ENCODE measurements at regions not wholly inside any gene's neighbourhood (a gene's known extent, or its start where the extent isn't known, plus 50 kb on each side); places are given as distances from the start of the nearest gene placed in this dataset.
"Not testable (repeated sequence)": the region's sequence is repeated elsewhere in the genome, so short reads cannot be mapped to it uniquely, and the experiment has no call there.

- no peak for DNase-seq
Observed at GRCh38 chr11:25775603-25776002, 556.3 kb upstream of the ANO3 start.

GRCh38 chr11:25776238-25776637 lies 555.7 kb upstream of the ANO3 start:
- DNase-seq: no peak

- no peak for DNase-seq
Observed at GRCh38 chr11:25777343-25777742, 554.6 kb upstream of the ANO3 start.

- no peak for DNase-seq
Observed at GRCh38 chr11:25779033-25779432, 552.9 kb upstream of the ANO3 start.

- no peak for DNase-seq
Observed at GRCh38 chr11:25787416-25787815, 544.5 kb upstream of the ANO3 start.

GRCh38 chr11:25790396-25790795 lies 541.5 kb upstream of the ANO3 start:
- no peak for DNase-seq

- no peak for DNase-seq
Observed at GRCh38 chr11:25793637-25794036, 538.3 kb upstream of the ANO3 start.

GRCh38 chr11:25794804-25795203 lies 537.1 kb upstream of the ANO3 start:
- DNase-seq: no peak

- DNase-seq: no peak
Observed at GRCh38 chr11:25816411-25816810, 515.5 kb upstream of the ANO3 start.

GRCh38 chr11:25824688-25825087 lies 507.2 kb upstream of the ANO3 start:
- no peak for DNase-seq

- DNase-seq: not testable (repeated sequence)
Observed at GRCh38 chr11:25831485-25831884, 500.4 kb upstream of the ANO3 start.

GRCh38 chr11:25838918-25839625 lies 492.9 kb upstream of the ANO3 start:
- no peak for DNase-seq

GRCh38 chr11:25844811-25845210 lies 487.1 kb upstream of the ANO3 start:
- DNase-seq: no peak

- no peak for DNase-seq
Observed at GRCh38 chr11:25855916-25856315, 476.0 kb upstream of the ANO3 start.

GRCh38 chr11:25859776-25860175 lies 472.2 kb upstream of the ANO3 start:
- DNase-seq: no peak

GRCh38 chr11:25860677-25861450 lies 471.1 kb upstream of the ANO3 start:
- no peak for DNase-seq

GRCh38 chr11:25862159-25862558 lies 469.8 kb upstream of the ANO3 start:
- DNase-seq: no peak

- no peak for DNase-seq
Observed at GRCh38 chr11:25863986-25864385, 467.9 kb upstream of the ANO3 start.

- DNase-seq: no peak
Observed at GRCh38 chr11:25876456-25876965, 455.4 kb upstream of the ANO3 start.

- no peak for DNase-seq
Observed at GRCh38 chr11:25886036-25886435, 445.9 kb upstream of the ANO3 start.

- DNase-seq: no peak
Observed at GRCh38 chr11:25890626-25891260, 441.2 kb upstream of the ANO3 start.

- no peak for DNase-seq
Observed at GRCh38 chr11:25891960-25892359, 440.0 kb upstream of the ANO3 start.

- DNase-seq: no peak
Observed at GRCh38 chr11:25899617-25900160, 432.2 kb upstream of the ANO3 start.

GRCh38 chr11:25900814-25901213 lies 431.1 kb upstream of the ANO3 start:
- DNase-seq: no peak

All from stimulated activated CD4-positive, alpha-beta T cell treated with anti-CD3 and anti-CD28 coated beads, Interleukin-2, amount 100 ng/mL, for 24 hours (primary cell).